DND-41 (cell line): ENCODE measurements at regions not wholly inside any gene's neighbourhood (a gene's known extent, or its start where the extent isn't known, plus 50 kb on each side); places are given as distances from the start of the nearest gene placed in this dataset.

ENCODE experiments used
- ATAC-seq: fragments of 200-7000 bp; cut with Tn5 transposase; 3 replicates; pipeline ENCODE4 v1.9.1; 2021; ENCODE audit warnings: low read depth; ENCODE audit not compliant: insufficient read depth
- DNase-seq: peaks from one replicate; pipeline ENCODE4 v3.0.0-alpha.2; 2020
- H2AFZ ChIP-seq: 2 replicates; pipeline ENCODE4 v1.6.0; 2012; ENCODE audit warnings: low read depth, low read length
- H3K27ac ChIP-seq: 2 replicates; pipeline ENCODE4 v1.5.1; 2012; ENCODE audit warnings: low read length, inconsistent platforms
- H3K27me3 ChIP-seq: fragments of 200-600 bp; sonication (generic); 2 replicates; pipeline ENCODE4 v1.6.0; 2012; ENCODE audit warnings: low read length, mild to moderate bottlenecking, inconsistent platforms; ENCODE audit not compliant: insufficient read depth, poor library complexity
- H3K36me3 ChIP-seq: 2 replicates; pipeline ENCODE4 v1.5.1; 2012; ENCODE audit warnings: low read length, inconsistent platforms; ENCODE audit not compliant: insufficient read depth
- H3K4me1 ChIP-seq: 2 replicates; pipeline ENCODE4 v1.5.1; 2012; ENCODE audit warnings: mild to moderate bottlenecking, low read length; ENCODE audit not compliant: insufficient read depth
- H3K4me2 ChIP-seq: 2 replicates; pipeline ENCODE4 v1.6.0; 2012; ENCODE audit warnings: mild to moderate bottlenecking, moderate library complexity, low read length, inconsistent platforms; ENCODE audit not compliant: insufficient read depth
- H3K4me3 ChIP-seq, 2 experiments: fragments of 200-600 bp in 1 of 2; shearing (Covaris generic) in 1 of 2; 2 replicates each; pipeline ENCODE4 v1.5.1; 2012 to 2016; ENCODE audit warnings: inconsistent platforms in 2 of 2, low read length in 2 of 2, mild to moderate bottlenecking in 2 of 2, low read depth in 1 of 2, moderate library complexity in 1 of 2
- H3K79me2 ChIP-seq: 2 replicates; pipeline ENCODE4 v1.6.0; 2012; ENCODE audit warnings: low read length, inconsistent platforms; ENCODE audit not compliant: insufficient read depth
- H3K9ac ChIP-seq: 2 replicates; pipeline ENCODE4 v1.6.0; 2012; ENCODE audit warnings: low read depth, mild to moderate bottlenecking, inconsistent platforms, low read length, moderate library complexity
- H3K9me3 ChIP-seq: 2 replicates; pipeline ENCODE4 v1.5.1; 2012; ENCODE audit warnings: low read length, moderate library complexity, mild to moderate bottlenecking, inconsistent platforms; ENCODE audit not compliant: insufficient read depth, severe bottlenecking
- H4K20me1 ChIP-seq: 2 replicates; pipeline ENCODE4 v1.6.0; 2012; ENCODE audit warnings: low read length; ENCODE audit not compliant: insufficient read depth
- CTCF ChIP-seq: IDR thresholded peaks from 2 replicates; pipeline ENCODE4 v1.5.1; 2012; ENCODE audit warnings: borderline replicate concordance, low read length, moderate library complexity, mild to moderate bottlenecking; ENCODE audit not compliant: poor library complexity, severe bottlenecking; ENCODE audit errors: extremely low read depth
- EZH2 ChIP-seq: IDR thresholded peaks from 3 replicates; pipeline ENCODE4 v1.6.1; 2012; ENCODE audit warnings: borderline replicate concordance, low read depth, mild to moderate bottlenecking, moderate library complexity, low read length, inconsistent platforms; ENCODE audit not compliant: severe bottlenecking

DNA sequence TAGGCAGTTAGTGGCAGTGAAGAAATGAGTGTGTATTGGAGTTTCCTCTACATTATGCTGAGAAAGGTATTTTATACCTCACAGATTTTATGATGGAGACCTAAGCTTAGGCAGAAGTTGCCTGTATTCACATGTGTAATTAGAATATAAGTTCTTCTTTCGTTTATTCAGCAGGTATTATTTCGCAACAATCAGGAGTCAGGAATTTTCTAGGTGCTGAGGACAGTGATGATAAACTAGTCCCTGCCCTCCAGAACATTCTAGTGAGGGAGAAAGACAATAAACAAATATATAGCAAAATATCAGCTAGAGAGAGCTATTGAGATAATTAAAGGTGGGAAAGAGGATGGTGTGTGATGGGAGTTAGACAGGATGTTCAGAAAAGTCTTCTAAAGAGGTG, 345.7 kb downstream of the GRIN2B start:
- no peaks in the 10 kb centered on the region for H3K79me2 ChIP-seq
- TF ChIP-seq EZH2 (no peak), CTCF (no peak)
- no peaks in the 10 kb centered on the region for H3K4me1 ChIP-seq
- no peak overlapping the region for H3K9ac ChIP-seq
- ATAC-seq (no peak), DNase-seq (no peak)
- H3K4me2 ChIP-seq: no peak overlapping the region
- H3K9me3 ChIP-seq: no peaks in the 10 kb centered on the region
- no peaks in the 10 kb centered on the region for H3K36me3 ChIP-seq
- H2AFZ ChIP-seq: no peak overlapping the region
- no peaks in the 10 kb centered on the region for H3K27me3 ChIP-seq
- no peak overlapping the region for H3K27ac ChIP-seq
- no peak overlapping the region for H3K4me3 ChIP-seq
- no peaks in the 10 kb centered on the region for H4K20me1 ChIP-seq

- Histone ChIP-seq H3K4me1 (no peaks in the 10 kb centered on the region), H3K9me3 (no peaks in the 10 kb centered on the region), H3K4me2 (no peak overlapping the region), H4K20me1 (no peaks in the 10 kb centered on the region), H3K9ac (no peak overlapping the region), H3K36me3 (no peaks in the 10 kb centered on the region), H3K27me3 (no peaks in the 10 kb centered on the region), H3K27ac (no peak overlapping the region), H2AFZ (no peak overlapping the region), H3K79me2 (no peaks in the 10 kb centered on the region), H3K4me3 (no peak overlapping the region)
- no peak for DNase-seq
- TF ChIP-seq EZH2 (no peak), CTCF (no peak)
- no peak for ATAC-seq
These were observed 349.5 kb downstream of the GRIN2B start for GRCh38 chr12:13631873-13632272.

- no peaks in the 10 kb centered on the region for H3K79me2 ChIP-seq
- H3K4me1 ChIP-seq: no peaks in the 10 kb centered on the region
- no peak overlapping the region for H3K27ac ChIP-seq
- H3K4me3 ChIP-seq: no peak overlapping the region
- no peaks in the 10 kb centered on the region for H4K20me1 ChIP-seq
- no peak for ATAC-seq
- H3K9me3 ChIP-seq: no peaks in the 10 kb centered on the region
- H3K27me3 ChIP-seq: no peaks in the 10 kb centered on the region
- no peak overlapping the region for H3K9ac ChIP-seq
- no peak for DNase-seq
- H3K4me2 ChIP-seq: no peak overlapping the region
- no peak overlapping the region; the same call in 1 of the 2 replicates for H2AFZ ChIP-seq
- no peaks in the 10 kb centered on the region for H3K36me3 ChIP-seq
- no peak for TF ChIP-seq CTCF
These were observed 351.0 kb downstream of the GRIN2B start for GRCh38 chr12:13630354-13630753.

DNA sequence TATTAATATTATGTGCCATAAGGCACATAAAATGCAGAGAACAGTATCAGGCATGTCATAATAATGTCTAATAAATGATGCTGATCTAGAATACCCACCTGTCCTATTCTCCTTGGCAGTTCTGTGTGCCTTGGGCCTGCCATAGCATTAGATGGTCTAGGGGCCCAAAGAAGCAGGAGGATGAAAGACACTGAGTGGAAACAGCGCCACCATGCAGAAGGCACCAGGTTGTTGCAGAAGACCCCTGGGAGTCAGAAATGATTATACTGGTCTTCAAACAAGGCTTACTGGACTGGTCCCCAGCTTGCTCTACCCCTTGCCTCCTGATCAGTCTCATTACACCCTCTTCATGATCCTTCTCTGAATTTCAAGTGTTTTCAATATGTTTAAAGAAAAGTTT, 353.3 kb downstream of the GRIN2B start:
- Histone ChIP-seq H3K9me3 (no peaks in the 10 kb centered on the region), H2AFZ (no peak overlapping the region), H3K4me1 (no peaks in the 10 kb centered on the region), H3K36me3 (no peaks in the 10 kb centered on the region), H3K27me3 (peaks cover 3% of the 10 kb centered on the region), H3K4me3 (no peak overlapping the region), H3K79me2 (no peaks in the 10 kb centered on the region), H3K9ac (no peak overlapping the region), H3K4me2 (no peak overlapping the region), H3K27ac (no peak overlapping the region), H4K20me1 (no peaks in the 10 kb centered on the region)
- no peak for DNase-seq
- ATAC-seq: no peak
- TF ChIP-seq CTCF (no peak), EZH2 (no peak)
